LNCAP (cell line): ENCODE measurements at regions not wholly inside any gene's neighbourhood (a gene's known extent, or its start where the extent isn't known, plus 50 kb on each side); places are given as distances from the start of the nearest gene placed in this dataset.

ENCODE experiments used
- CTCF ChIP-seq: fragments of 450-650 bp; IDR thresholded peaks from 2 replicates; pipeline ENCODE4 v1.5.1; 2017; ENCODE audit warnings: mild to moderate bottlenecking

GRCh38 chr5:93359296-93359959 is 221.6 kb downstream of the NR2F1-AS1 start:
- no peak for TF ChIP-seq CTCF

GRCh38 chr5:93358176-93358575 is 222.8 kb downstream of the NR2F1-AS1 start:
- TF ChIP-seq CTCF, result no peak

- TF ChIP-seq CTCF, result no peak
Observed at GRCh38 chr5:93357686-93358085, 223.3 kb downstream of the NR2F1-AS1 start.

- no peak for TF ChIP-seq CTCF
Observed at GRCh38 chr5:93355691-93356090, 225.3 kb downstream of the NR2F1-AS1 start.

- TF ChIP-seq CTCF, result no peak
Observed at GRCh38 chr5:93352186-93352585, 228.8 kb downstream of the NR2F1-AS1 start.

GRCh38 chr5:93349613-93350012 is 231.4 kb downstream of the NR2F1-AS1 start:
- no peak for TF ChIP-seq CTCF

GRCh38 chr5:93348231-93348630 is 232.8 kb downstream of the NR2F1-AS1 start:
- no peak for TF ChIP-seq CTCF

- TF ChIP-seq CTCF, result no peak
Observed at GRCh38 chr5:93346301-93346700, 234.7 kb downstream of the NR2F1-AS1 start.
